Keratinocyte (primary cell): ENCODE measurements at regions not wholly inside any gene's neighbourhood (a gene's known extent, or its start where the extent isn't known, plus 50 kb on each side); places are given as distances from the start of the nearest gene placed in this dataset.

ENCODE experiments used
- DNase-seq: peaks from one replicate; pipeline ENCODE4 v3.0.0-alpha.2; 2011; ENCODE audit warnings: low read depth, missing footprints, low spot score
- FAIRE-seq: peaks from 2 replicates; lab custom pipeline; 2011; peaks lifted over from hg19 to GRCh38; lab: Jason Lieb, UNC
- H2AFZ ChIP-seq: 2 replicates; pipeline ENCODE4 v1.6.0; 2012; ENCODE audit warnings: low read length, control low read depth, inconsistent platforms; ENCODE audit not compliant: control insufficient read depth
- H3K27ac ChIP-seq: 2 replicates; pipeline ENCODE4 v1.5.1; 2011; ENCODE audit warnings: low read length; ENCODE audit not compliant: control insufficient read depth, insufficient read depth
- H3K27me3 ChIP-seq: 3 replicates; pipeline ENCODE4 v1.6.0; 2011; ENCODE audit warnings: low read length; ENCODE audit not compliant: control insufficient read depth, insufficient read depth; ENCODE audit errors: extremely low read depth
- H3K36me3 ChIP-seq, 2 experiments: 2 replicates in 1 of 2; 3 replicates in 1 of 2; pipeline ENCODE4 v1.5.1; 2011; ENCODE audit warnings: low read length in 2 of 2, mild to moderate bottlenecking in 1 of 2; ENCODE audit not compliant: control insufficient read depth in 2 of 2, insufficient read depth in 2 of 2; ENCODE audit errors: extremely low read depth in 1 of 2
- H3K4me1 ChIP-seq: 3 replicates; pipeline ENCODE4 v1.5.1; 2011; ENCODE audit warnings: low read length; ENCODE audit not compliant: control insufficient read depth, insufficient read depth; ENCODE audit errors: extremely low read depth
- H3K4me2 ChIP-seq: 3 replicates; pipeline ENCODE4 v1.6.0; 2011; ENCODE audit warnings: low read depth, low read length; ENCODE audit not compliant: control insufficient read depth, insufficient read depth; ENCODE audit errors: extremely low read depth
- H3K4me3 ChIP-seq, 3 experiments: fragments of 200-600 bp in 1 of 3; sonication (generic) in 1 of 3; 2 replicates in 2 of 3; 3 replicates in 1 of 3; pipeline ENCODE4 v1.5.1; 2011 to 2016; ENCODE audit warnings: low read length in 3 of 3, mild to moderate bottlenecking in 3 of 3, control low read depth in 2 of 3, inconsistent platforms in 1 of 3, low read depth in 1 of 3, mixed read lengths in 1 of 3, mixed run types in 1 of 3, moderate library complexity in 1 of 3; ENCODE audit not compliant: control insufficient read depth in 2 of 3, insufficient read depth in 2 of 3; ENCODE audit errors: extremely low read depth in 1 of 3
- H3K79me2 ChIP-seq: 2 replicates; pipeline ENCODE4 v1.6.0; 2012; ENCODE audit warnings: low read length; ENCODE audit not compliant: control insufficient read depth, insufficient read depth
- H3K9ac ChIP-seq: 3 replicates; pipeline ENCODE4 v1.6.0; 2011; ENCODE audit warnings: low read length; ENCODE audit not compliant: control insufficient read depth, insufficient read depth; ENCODE audit errors: extremely low read depth
- H3K9me1 ChIP-seq: 3 replicates; pipeline ENCODE4 v1.6.0; 2011; ENCODE audit warnings: low read length; ENCODE audit not compliant: control insufficient read depth, insufficient read depth; ENCODE audit errors: extremely low read depth
- H3K9me3 ChIP-seq: 2 replicates; pipeline ENCODE4 v1.5.1; 2012; ENCODE audit warnings: low read depth, low read length; ENCODE audit not compliant: control insufficient read depth
- H4K20me1 ChIP-seq: 3 replicates; pipeline ENCODE4 v1.6.0; 2011; ENCODE audit warnings: low read length; ENCODE audit not compliant: control insufficient read depth, insufficient read depth; ENCODE audit errors: extremely low read depth
- CTCF ChIP-seq, 3 experiments: IDR thresholded peaks in 1 of 3; conservative IDR thresholded peaks in 1 of 3; optimal IDR thresholded peaks in 1 of 3; 2 replicates in 2 of 3; 3 replicates in 1 of 3; pipeline versions ENCODE3 to v1.5.1; 2011; ENCODE audit warnings: low read length in 3 of 3, mild to moderate bottlenecking in 3 of 3, moderate library complexity in 2 of 3, control low read depth in 1 of 3, inconsistent platforms in 1 of 3; ENCODE audit not compliant: insufficient read depth in 2 of 3; ENCODE audit errors: extremely low read depth in 1 of 3
- EZH2 ChIP-seq: IDR thresholded peaks from one replicate; pipeline ENCODE4 v1.6.1; 2012; ENCODE audit warnings: inconsistent platforms, mild to moderate bottlenecking, low read length, moderate library complexity
- dilution Hi-C: fragments of 300-500 bp; cut with MboI; formaldehyde crosslinking; loops from one replicate; pipeline ENCODE4 v1.7.0; 2020; ENCODE audit warnings: low sequenced_read_pairs; ENCODE audit not compliant: extremely low pct_ligation_motif_present

GRCh38 chr14:98927986-98928385 lies 344.0 kb downstream of the BCL11B start:
- Histone ChIP-seq H3K36me3 (no peaks in the 10 kb centered on the region), H3K4me1 (peaks cover 8% of the 10 kb centered on the region), H3K9me1 (no peaks in the 10 kb centered on the region), H4K20me1 (no peaks in the 10 kb centered on the region), H3K27me3 (peaks cover 3% of the 10 kb centered on the region), H3K27ac (no peak overlapping the region), H3K4me3 (no peak overlapping the region), H3K9me3 (no peaks in the 10 kb centered on the region), H3K79me2 (no peaks in the 10 kb centered on the region), H2AFZ (no peak overlapping the region), H3K4me2 (no peak overlapping the region), H3K9ac (no peak overlapping the region)
- DNase-seq: no peak
- no peak for TF ChIP-seq EZH2
- no peak for TF ChIP-seq CTCF (optimal IDR thresholded peaks at IDR 0.05 in 1 of 3, IDR thresholded peaks at IDR 0.05 in 1 of 3, conservative IDR thresholded peaks at IDR 0.05 in 1 of 3; ENCODE audit: extremely low read depth in 1 of 3, insufficient read depth in 2 of 3, low read length in 3 of 3)
- no peak for FAIRE-seq
- dilution Hi-C loops: no loop called here

- Histone ChIP-seq H3K36me3 (no peaks in the 10 kb centered on the region), H3K27ac (no peak overlapping the region), H2AFZ (no peak overlapping the region), H4K20me1 (no peaks in the 10 kb centered on the region), H3K4me1 (peaks cover 8% of the 10 kb centered on the region), H3K9me1 (no peaks in the 10 kb centered on the region), H3K4me3 (no peak overlapping the region), H3K79me2 (no peaks in the 10 kb centered on the region), H3K4me2 (no peak overlapping the region), H3K9me3 (no peaks in the 10 kb centered on the region), H3K27me3 (peaks cover 4% of the 10 kb centered on the region), H3K9ac (no peak overlapping the region)
- no peak for FAIRE-seq
- dilution Hi-C loops: no loop called here
- no peak for DNase-seq
- TF ChIP-seq EZH2 (no peak), CTCF (optimal IDR thresholded peaks at IDR 0.05 in 1 of 3, IDR thresholded peaks at IDR 0.05 in 1 of 3, conservative IDR thresholded peaks at IDR 0.05 in 1 of 3; ENCODE audit: extremely low read depth in 1 of 3, insufficient read depth in 2 of 3, low read length in 3 of 3) (no peak)
Measured at GRCh38 chr14:98928418-98928817, 343.6 kb downstream of the BCL11B start.
